Naive thymus-derived CD4-positive, alpha-beta T cell (primary cell): ENCODE measurements at regions not wholly inside any gene's neighbourhood (a gene's known extent, or its start where the extent isn't known, plus 50 kb on each side); places are given as distances from the start of the nearest gene placed in this dataset.

Experiments used
- ATAC-seq: fragments of 150-1000 bp; cut with Tn5 transposase; 2 replicates; pipeline ENCODE4 v1.10.0; 2021; ENCODE audit warnings: mild to moderate bottlenecking, moderate library complexity
- CTCF ChIA-PET: fragments of 350-600 bp; sonication (Branson Sonifier 250); formaldehyde crosslinking; loops from one replicate; lab custom pipeline; 2021; ENCODE audit warnings: antibody characterized with exemption; lab: Charles Lee
- POLR2A ChIA-PET: fragments of 350-600 bp; sonication (Branson Sonifier 250); formaldehyde crosslinking; loops from one replicate; lab custom pipeline; 2021; ENCODE audit warnings: antibody characterized with exemption, inconsistent platforms; lab: Charles Lee
- DNase-seq, 9 donors: peaks; one replicate each; pipeline versions ENCODE4 v3.0.0 to v3.0.0-alpha.2; 2020 to 2022; ENCODE audit warnings: mixed read lengths in 1 of 9
- H3K27ac ChIP-seq: one replicate; pipeline ENCODE4 v1.7.0; 2013; ENCODE audit warnings: mild to moderate bottlenecking, low read depth, low read length, moderate library complexity
- H3K27me3 ChIP-seq, 2 donors: one replicate each; pipeline ENCODE4 v1.7.0; 2013; ENCODE audit warnings: low read length in 2 of 2, mild to moderate bottlenecking in 2 of 2, moderate library complexity in 2 of 2; ENCODE audit not compliant: control insufficient read depth in 2 of 2, insufficient read depth in 2 of 2
- H3K36me3 ChIP-seq, 3 experiments: 1 replicate in 2 of 3; 2 replicates in 1 of 3; pipeline ENCODE4 v1.7.0; 2013; ENCODE audit warnings: low read length in 3 of 3, mild to moderate bottlenecking in 3 of 3, moderate library complexity in 1 of 3; ENCODE audit not compliant: insufficient read depth in 3 of 3, control insufficient read depth in 2 of 3
- H3K4me1 ChIP-seq, 2 donors: one replicate each; pipeline ENCODE4 v1.7.0; 2013; ENCODE audit warnings: low read length in 2 of 2, mild to moderate bottlenecking in 2 of 2, moderate library complexity in 1 of 2; ENCODE audit not compliant: control insufficient read depth in 2 of 2, insufficient read depth in 2 of 2
- H3K4me3 ChIP-seq: 2 replicates; pipeline ENCODE4 v1.7.0; 2013; ENCODE audit warnings: mild to moderate bottlenecking, low read length
- H3K9me3 ChIP-seq, 3 experiments: 1 replicate in 2 of 3; 2 replicates in 1 of 3; pipeline ENCODE4 v1.7.0; 2013; ENCODE audit warnings: low read length in 3 of 3; ENCODE audit not compliant: control insufficient read depth in 2 of 3
- H3K27ac Mint-ChIP-seq, 9 donors: one replicate each; pipeline ENCODE4 v1.8.0; 2020 to 2022; ENCODE audit warnings: mixed read lengths in 9 of 9, mild to moderate bottlenecking in 8 of 9, moderate library complexity in 5 of 9, inconsistent platforms in 2 of 9
- H3K27me3 Mint-ChIP-seq, 5 donors: one replicate each; pipeline ENCODE4 v1.8.0; 2021 to 2022; ENCODE audit warnings: mixed read lengths in 5 of 5, mild to moderate bottlenecking in 1 of 5
- H3K36me3 Mint-ChIP-seq, 5 donors: one replicate each; pipeline ENCODE4 v1.8.0; 2020 to 2022; ENCODE audit warnings: mixed read lengths in 5 of 5, mild to moderate bottlenecking in 3 of 5, inconsistent platforms in 1 of 5
- H3K4me1 Mint-ChIP-seq, 7 donors: one replicate each; pipeline ENCODE4 v1.8.0; 2020 to 2022; ENCODE audit warnings: mixed read lengths in 7 of 7, mild to moderate bottlenecking in 3 of 7, inconsistent platforms in 1 of 7
- H3K4me3 Mint-ChIP-seq, 10 donors: one replicate each; pipeline ENCODE4 v1.8.0; 2020 to 2022; ENCODE audit warnings: mild to moderate bottlenecking in 10 of 10, mixed read lengths in 10 of 10, moderate library complexity in 6 of 10, inconsistent platforms in 2 of 10
- H3K9me3 Mint-ChIP-seq, 11 donors: one replicate each; pipeline ENCODE4 v1.8.0; 2020 to 2022; ENCODE audit warnings: mixed read lengths in 11 of 11, mild to moderate bottlenecking in 4 of 11, inconsistent platforms in 1 of 11, moderate library complexity in 1 of 11
- intact Hi-C, 2 donors: fragments of 100-400 bp; cut with micrococcal nuclease; formaldehyde crosslinking; loops; one replicate each; pipeline ENCODE4 v1.15.1; 2023

DNA sequence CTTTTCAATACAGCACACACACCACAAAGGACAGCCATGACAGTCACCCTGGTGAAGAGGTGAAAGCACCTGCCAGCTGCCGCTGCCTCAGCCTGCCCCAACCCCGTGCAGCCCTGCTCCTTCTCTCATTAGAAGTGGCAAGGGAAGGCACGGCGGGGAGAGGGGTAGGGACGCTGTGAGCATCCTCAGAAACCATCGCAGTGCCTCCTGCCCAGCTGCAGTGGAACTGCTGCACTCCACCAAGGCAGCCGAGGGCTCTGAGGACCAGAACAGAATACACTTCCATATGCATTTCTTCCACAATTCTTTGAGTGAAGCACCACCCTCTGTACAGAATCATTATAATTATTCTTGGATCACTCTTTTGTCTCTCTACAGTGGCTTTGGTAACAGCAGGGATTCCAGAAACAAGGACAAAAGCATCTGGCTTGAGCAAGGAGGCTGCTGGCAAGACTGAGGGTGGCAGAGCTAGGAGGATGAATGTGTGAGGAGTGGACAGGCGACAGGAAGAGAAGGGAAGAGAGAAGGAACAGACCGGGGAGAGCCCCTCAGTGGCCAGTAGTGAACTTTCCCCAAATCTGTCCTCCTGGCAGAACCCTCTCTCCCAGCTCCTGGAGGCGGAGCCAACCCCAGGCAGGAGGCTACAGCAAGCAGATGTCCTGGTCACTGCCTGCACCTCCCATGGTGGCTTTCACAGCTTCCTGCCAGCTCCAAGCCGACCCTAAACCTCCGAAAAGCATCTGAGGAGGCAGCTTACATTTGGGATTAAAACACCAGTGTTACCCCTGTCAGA, 73.2 kb downstream of the MTNR1A start:
- Mint-ChIP-seq H3K27ac (no peak overlapping the region), H3K36me3 (no peaks in the 10 kb centered on the region), H3K9me3 (peaks cover 0 to 8% (median 2%) of the 10 kb centered on the region in 11 donors), H3K4me1 (no peaks in the 10 kb centered on the region), H3K4me3 (no peak overlapping the region), H3K27me3 (peaks cover 0 to 14% (median 4%) of the 10 kb centered on the region in 5 donors)
- ChIA-PET POLR2A (no interaction called here), CTCF (no interaction called here)
- no peak overlapping the region for H3K4me3 ChIP-seq
- intact Hi-C loops: no loop called here
- H3K9me3 ChIP-seq: no peaks in the 10 kb centered on the region
- no peak overlapping the region for H3K27ac ChIP-seq
- ATAC-seq: no peak
- no peaks in the 10 kb centered on the region for H3K36me3 ChIP-seq
- no peaks in the 10 kb centered on the region for H3K27me3 ChIP-seq
- no peak for DNase-seq
- H3K4me1 ChIP-seq: no peaks in the 10 kb centered on the region

DNA sequence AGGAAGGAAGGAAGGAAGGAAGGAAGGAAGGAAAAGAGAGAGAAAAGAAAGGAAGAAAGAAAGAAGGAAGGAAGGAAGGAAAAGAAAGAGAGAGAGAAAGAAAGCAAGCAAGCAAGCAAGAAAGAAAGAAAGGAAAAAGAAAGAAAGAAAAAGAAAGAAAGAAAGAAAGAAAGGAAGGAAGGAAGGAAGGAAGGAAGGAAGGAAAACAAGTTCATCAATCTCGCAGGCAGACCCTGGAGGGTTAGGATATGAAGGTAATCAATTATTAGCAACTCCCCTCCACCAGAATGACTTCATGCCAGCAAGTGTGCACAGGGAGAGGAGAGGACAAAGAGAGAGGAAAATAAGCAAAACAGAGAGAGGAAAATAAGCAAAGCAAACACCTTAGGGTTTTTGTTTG, 80.2 kb downstream of the MTNR1A start:
- Histone ChIP-seq H3K4me1 (no peaks in the 10 kb centered on the region), H3K36me3 (no peaks in the 10 kb centered on the region), H3K27me3 (no peaks in the 10 kb centered on the region), H3K27ac (no peak overlapping the region), H3K4me3 (no peak overlapping the region), H3K9me3 (no peaks in the 10 kb centered on the region)
- intact Hi-C loops: no loop called here
- H3K27me3 Mint-ChIP-seq: peaks cover 0 to 10% (median 0%) of the 10 kb centered on the region in 5 donors
- peaks cover 0 to 8% (median 0%) of the 10 kb centered on the region in 11 donors for H3K9me3 Mint-ChIP-seq
- no peak for DNase-seq
- no peak overlapping the region for H3K4me3 Mint-ChIP-seq
- ChIA-PET POLR2A (no interaction called here), CTCF (no interaction called here)
- no peaks in the 10 kb centered on the region for H3K4me1 Mint-ChIP-seq
- no peak for ATAC-seq
- no peak overlapping the region for H3K27ac Mint-ChIP-seq
- no peaks in the 10 kb centered on the region for H3K36me3 Mint-ChIP-seq

DNA sequence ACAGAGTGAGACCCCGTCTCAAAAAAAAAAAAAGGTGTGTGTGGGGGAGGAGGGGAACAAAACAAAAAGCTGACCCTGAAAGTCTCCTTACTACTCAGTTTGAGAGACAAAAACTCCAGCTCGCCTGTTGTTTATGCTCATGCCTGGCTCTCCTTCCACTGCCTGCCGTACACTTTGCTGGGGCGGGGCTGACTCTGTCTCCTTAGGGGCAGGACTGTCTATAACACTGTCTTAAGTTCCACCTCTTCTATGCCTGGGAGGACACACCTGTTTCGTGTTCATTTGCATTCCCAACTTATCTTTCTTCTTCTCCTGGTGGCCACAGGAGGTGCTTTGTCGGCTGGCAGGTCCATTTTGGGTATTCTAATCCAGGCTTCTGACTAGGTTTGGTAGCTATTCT, 81.4 kb downstream of the MTNR1A start:
- intact Hi-C loops: no loop called here
- ChIA-PET CTCF (no interaction called here), POLR2A (no interaction called here)
- Mint-ChIP-seq H3K4me3 (no peak overlapping the region), H3K27me3 (peaks cover 0 to 10% (median 0%) of the 10 kb centered on the region in 5 donors), H3K4me1 (no peaks in the 10 kb centered on the region), H3K9me3 (peaks cover 0 to 8% (median 0%) of the 10 kb centered on the region in 11 donors), H3K36me3 (no peaks in the 10 kb centered on the region), H3K27ac (no peak overlapping the region)
- H3K4me1 ChIP-seq: no peaks in the 10 kb centered on the region
- H3K27me3 ChIP-seq: no peaks in the 10 kb centered on the region
- H3K36me3 ChIP-seq: no peaks in the 10 kb centered on the region
- H3K4me3 ChIP-seq: no peak overlapping the region
- ATAC-seq (no peak), DNase-seq (no peak)
- no peak overlapping the region for H3K27ac ChIP-seq
- no peaks in the 10 kb centered on the region for H3K9me3 ChIP-seq

DNA sequence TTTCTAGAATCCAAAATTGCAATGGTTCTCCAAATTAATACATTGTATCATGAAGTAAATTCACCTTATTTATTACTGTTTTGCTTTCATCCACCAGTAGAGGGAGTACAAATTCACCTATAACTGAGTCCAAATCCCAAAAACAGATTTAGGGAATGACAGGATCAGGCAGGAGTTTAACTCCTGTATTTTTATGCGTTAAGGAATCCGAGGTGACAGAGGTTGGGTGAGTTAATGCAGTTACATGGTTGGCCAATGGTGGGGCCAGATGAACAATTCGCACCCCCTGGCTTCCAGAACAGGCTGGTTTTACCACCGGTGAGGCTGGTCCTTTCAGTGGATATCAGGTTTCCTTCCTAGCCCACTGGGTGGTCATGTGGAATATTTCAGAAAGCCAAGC, 82.4 kb downstream of the MTNR1A start:
- CTCF ChIA-PET: no interaction called here
- no peak overlapping the region for H3K27ac ChIP-seq
- intact Hi-C loops: no loop called here
- Mint-ChIP-seq H3K4me3 (no peak overlapping the region), H3K9me3 (peaks cover 0 to 8% (median 0%) of the 10 kb centered on the region in 11 donors), H3K4me1 (no peaks in the 10 kb centered on the region), H3K36me3 (no peaks in the 10 kb centered on the region), H3K27ac (no peak overlapping the region), H3K27me3 (peaks cover 0 to 10% (median 0%) of the 10 kb centered on the region in 5 donors)
- DNase-seq (no peak), ATAC-seq (no peak)
- H3K4me1 ChIP-seq: no peaks in the 10 kb centered on the region
- POLR2A ChIA-PET: no interaction called here
- H3K4me3 ChIP-seq: no peak overlapping the region
- no peaks in the 10 kb centered on the region for H3K9me3 ChIP-seq
- H3K27me3 ChIP-seq: no peaks in the 10 kb centered on the region
- no peaks in the 10 kb centered on the region for H3K36me3 ChIP-seq

DNA sequence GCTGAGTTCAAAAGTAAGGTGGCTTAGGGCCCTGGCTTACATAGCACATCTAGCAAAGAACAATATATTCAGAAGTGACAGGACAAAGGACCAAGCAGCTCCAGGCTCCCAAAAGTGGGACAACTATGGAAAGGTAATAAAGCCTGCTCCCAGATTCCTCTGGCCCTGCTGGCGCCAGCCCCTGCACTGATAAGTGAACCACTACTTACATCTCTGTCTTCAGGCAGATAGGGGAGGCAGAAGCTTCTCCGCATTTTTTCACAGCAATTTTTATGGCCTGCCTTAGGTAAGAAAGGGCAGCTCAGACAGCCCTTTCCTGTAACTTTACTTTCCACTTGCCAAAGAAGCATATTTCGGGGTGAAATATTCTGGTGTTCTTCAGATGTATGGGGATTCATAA, 83.9 kb downstream of the MTNR1A start:
- DNase-seq: no peak
- Mint-ChIP-seq H3K4me3 (no peak overlapping the region), H3K36me3 (no peaks in the 10 kb centered on the region), H3K9me3 (peaks cover 0 to 8% (median 0%) of the 10 kb centered on the region in 11 donors), H3K27ac (no peak overlapping the region), H3K4me1 (no peaks in the 10 kb centered on the region), H3K27me3 (peaks cover 0 to 10% (median 0%) of the 10 kb centered on the region in 5 donors)
- CTCF ChIA-PET: no interaction called here
- Histone ChIP-seq H3K9me3 (no peaks in the 10 kb centered on the region), H3K27ac (no peak overlapping the region), H3K27me3 (no peaks in the 10 kb centered on the region), H3K36me3 (no peaks in the 10 kb centered on the region), H3K4me3 (no peak overlapping the region), H3K4me1 (no peaks in the 10 kb centered on the region)
- POLR2A ChIA-PET: no interaction called here
- intact Hi-C loops: no loop called here
- ATAC-seq: no peak

DNA sequence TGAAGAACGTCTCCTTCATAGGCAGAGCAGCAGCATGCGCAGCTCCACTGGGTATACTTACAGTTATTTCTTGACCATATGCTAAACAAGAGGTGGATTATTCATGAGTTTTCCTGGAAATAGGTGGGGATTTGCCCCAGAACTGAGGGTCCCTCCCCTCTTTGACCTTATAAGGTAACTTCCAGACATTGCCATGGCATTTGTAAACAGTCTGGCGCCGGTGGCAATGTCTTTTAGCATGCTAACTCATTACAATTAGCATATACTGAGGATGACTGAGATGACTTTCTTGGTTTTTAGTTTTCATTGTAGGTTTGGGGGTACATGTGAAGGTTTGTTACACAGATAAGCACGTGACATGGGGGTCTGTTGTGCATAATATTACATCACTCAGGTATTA, 97.3 kb downstream of the MTNR1A start:
- Histone ChIP-seq H3K27ac (no peak overlapping the region), H3K4me3 (no peak overlapping the region), H3K36me3 (no peaks in the 10 kb centered on the region), H3K27me3 (no peaks in the 10 kb centered on the region), H3K4me1 (no peaks in the 10 kb centered on the region), H3K9me3 (no peaks in the 10 kb centered on the region)
- Mint-ChIP-seq H3K36me3 (no peaks in the 10 kb centered on the region), H3K27ac (no peak overlapping the region), H3K4me3 (no peak overlapping the region), H3K9me3 (peaks cover 2 to 14% (median 6%) of the 10 kb centered on the region in 11 donors), H3K27me3 (peaks cover 0 to 17% (median 0%) of the 10 kb centered on the region in 5 donors), H3K4me1 (no peaks in the 10 kb centered on the region)
- intact Hi-C loops: loop anchor here in 1 of 2 donors (10.0 kb wide), 1 partner anchor 1697 kb away; no protein-coding TSS in a partner anchor
- CTCF ChIA-PET: no interaction called here
- no peak for ATAC-seq
- POLR2A ChIA-PET: no interaction called here
- DNase-seq: no peak

DNA sequence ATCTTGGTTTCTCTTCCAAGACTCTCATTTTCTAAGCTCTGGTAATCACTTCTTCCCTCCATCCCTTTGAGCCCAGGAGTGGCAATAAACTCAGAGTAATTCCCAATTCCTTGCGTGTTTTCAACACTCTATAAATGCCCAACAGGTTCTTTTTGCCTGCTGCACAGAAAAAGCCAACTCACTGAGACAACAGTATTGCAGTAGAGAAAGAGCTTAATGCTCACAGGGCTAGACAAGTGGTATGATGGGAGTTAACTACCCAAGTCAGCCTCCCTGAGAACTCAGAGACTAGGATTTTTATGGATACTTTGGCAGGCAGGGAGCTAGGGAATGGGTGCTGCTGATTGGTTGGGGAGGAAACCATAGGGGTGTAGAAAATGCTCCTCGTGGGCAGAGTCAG, 103.4 kb downstream of the MTNR1A start:
- Histone ChIP-seq H3K4me1 (no peaks in the 10 kb centered on the region), H3K9me3 (peaks cover 0 to 12% (median 0%) of the 10 kb centered on the region in 3 experiments), H3K36me3 (no peaks in the 10 kb centered on the region), H3K4me3 (no peak overlapping the region), H3K27ac (no peak overlapping the region), H3K27me3 (no peaks in the 10 kb centered on the region)
- no peak overlapping the region for H3K4me3 Mint-ChIP-seq
- no peak overlapping the region for H3K27ac Mint-ChIP-seq
- intact Hi-C loops: loop anchor here in 1 of 2 donors (10.0 kb wide), 1 partner anchor 1703 kb away; no protein-coding TSS in a partner anchor
- ATAC-seq (no peak), DNase-seq (no peak)
- peaks cover 0 to 7% (median 0%) of the 10 kb centered on the region in 5 donors for H3K36me3 Mint-ChIP-seq
- no peaks in the 10 kb centered on the region for H3K27me3 Mint-ChIP-seq
- peaks cover 11 to 53% (median 28%) of the 10 kb centered on the region in 11 donors for H3K9me3 Mint-ChIP-seq
- POLR2A ChIA-PET: interaction anchor here (0.6 kb wide), 1 partner anchor 318 kb away, joined by 3 read pairs; no protein-coding TSS in a partner anchor
- CTCF ChIA-PET: no interaction called here
- no peaks in the 10 kb centered on the region for H3K4me1 Mint-ChIP-seq
